IMR-90 (cell line): ENCODE measurements at regions not wholly inside any gene's neighbourhood (a gene's known extent, or its start where the extent isn't known, plus 50 kb on each side); places are given as distances from the start of the nearest gene placed in this dataset.

ENCODE experiments used
- ATAC-seq: fragments of 200-7000 bp; cut with Tn5 transposase; 2 replicates; pipeline ENCODE4 v1.9.1; 2020; ENCODE audit warnings: low read depth, mild to moderate bottlenecking, moderate library complexity
- BruUV-seq: library from RNA; stranded (reverse); fragments of 400-500 nt; replicated peaks from 2 replicates; lab custom pipeline; 2021; lab: Mats Ljungman, UMichigan
- CTCF ChIA-PET: fragments of 300-600 bp; formaldehyde crosslinking; extraction: SDS; loops from one replicate; lab custom pipeline; 2021; ENCODE audit warnings: antibody characterized with exemption; lab: Yijun Ruan, JAX
- POLR2A ChIA-PET: fragments of 300-600 bp; sonication (Branson Sonifier 250); formaldehyde crosslinking; loops from one replicate; lab custom pipeline; 2022; ENCODE audit warnings: antibody characterized with exemption; ENCODE audit not compliant: unreplicated experiment; lab: Charles Lee
- DNase-seq: peaks from one replicate; pipeline ENCODE4 v3.0.0; 2013
- H2AFZ ChIP-seq: replicated peaks from 2 replicates; pipeline ENCODE3; 2013; ENCODE audit warnings: low read length, mild to moderate bottlenecking; ENCODE audit not compliant: poor library complexity
- H2AK5ac ChIP-seq: 2 replicates; pipeline ENCODE4 v1.6.1; 2013; ENCODE audit warnings: low read depth, low read length, inconsistent platforms
- H2AK9ac ChIP-seq: replicated peaks from 2 replicates; pipeline ENCODE3; 2013; ENCODE audit warnings: mild to moderate bottlenecking, low read depth, low read length, moderate library complexity; ENCODE audit not compliant: poor library complexity
- H2BK120ac ChIP-seq: 2 replicates; pipeline ENCODE4 v1.6.1; 2013; ENCODE audit warnings: low read depth, low read length, inconsistent platforms
- H2BK15ac ChIP-seq: 3 replicates; pipeline ENCODE4 v1.6.1; 2013; ENCODE audit warnings: low read depth, low read length, inconsistent platforms
- H2BK20ac ChIP-seq: 2 replicates; pipeline ENCODE4 v1.6.1; 2013; ENCODE audit warnings: low read depth, mild to moderate bottlenecking, inconsistent platforms, low read length, moderate library complexity
- H2BK5ac ChIP-seq: 2 replicates; pipeline ENCODE4 v1.6.1; 2013; ENCODE audit warnings: mild to moderate bottlenecking, low read depth, low read length, inconsistent platforms; ENCODE audit not compliant: poor library complexity, severe bottlenecking
- H3K14ac ChIP-seq: replicated peaks from 2 replicates; pipeline ENCODE4 v1.6.1; 2013; ENCODE audit warnings: low read depth, low read length, inconsistent platforms
- H3K18ac ChIP-seq: 2 replicates; pipeline ENCODE4 v1.6.1; 2013; ENCODE audit warnings: low read depth, low read length, control low read depth
- H3K23ac ChIP-seq: 2 replicates; pipeline ENCODE4 v1.6.1; 2013; ENCODE audit warnings: low read depth, low read length, inconsistent platforms
- H3K27ac ChIP-seq: 2 replicates; pipeline ENCODE4 v1.5.1; 2013; ENCODE audit warnings: mild to moderate bottlenecking, control low read depth, low read length; ENCODE audit not compliant: insufficient read depth
- H3K27me3 ChIP-seq: 2 replicates; pipeline ENCODE4 v1.6.1; 2013; ENCODE audit warnings: low read length; ENCODE audit not compliant: control insufficient read depth, insufficient read depth
- H3K36me3 ChIP-seq: 2 replicates; pipeline ENCODE4 v1.6.1; 2013; ENCODE audit warnings: low read length, mixed read lengths; ENCODE audit not compliant: control insufficient read depth, insufficient read depth
- H3K4ac ChIP-seq: 2 replicates; pipeline ENCODE4 v1.6.1; 2013; ENCODE audit warnings: low read depth, low read length, inconsistent platforms
- H3K4me1 ChIP-seq: 2 replicates; pipeline ENCODE4 v1.6.1; 2013; ENCODE audit warnings: low read length, mixed read lengths; ENCODE audit not compliant: control insufficient read depth, insufficient read depth
- H3K4me2 ChIP-seq: 2 replicates; pipeline ENCODE4 v1.6.1; 2013; ENCODE audit warnings: low read depth, mild to moderate bottlenecking, control low read depth, low read length, moderate library complexity
- H3K4me3 ChIP-seq: 2 replicates; pipeline ENCODE4 v1.5.1; 2013; ENCODE audit warnings: low read depth, mild to moderate bottlenecking, control low read depth, low read length, moderate library complexity; ENCODE audit not compliant: insufficient read depth
- H3K56ac ChIP-seq: 2 replicates; pipeline ENCODE4 v1.6.1; 2013; ENCODE audit warnings: low read length, inconsistent platforms; ENCODE audit not compliant: insufficient read depth; ENCODE audit errors: extremely low read depth
- H3K79me1 ChIP-seq, 2 experiments: 2 replicates each; pipeline ENCODE4 v1.6.1; 2013; ENCODE audit warnings: low read length in 2 of 2, inconsistent platforms in 1 of 2, low read depth in 1 of 2
- H3K9ac ChIP-seq: 2 replicates; pipeline ENCODE4 v1.6.1; 2013; ENCODE audit warnings: low read depth, low read length, control low read depth
- H3K9me1 ChIP-seq: 2 replicates; pipeline ENCODE4 v1.6.1; 2013; ENCODE audit warnings: low read length, inconsistent platforms; ENCODE audit not compliant: insufficient read depth
- H3K9me3 ChIP-seq: 2 replicates; pipeline ENCODE4 v1.6.1; 2013; ENCODE audit warnings: low read length; ENCODE audit not compliant: control insufficient read depth, insufficient read depth
- H4K20me1 ChIP-seq: 2 replicates; pipeline ENCODE4 v1.6.1; 2013; ENCODE audit warnings: low read length, inconsistent platforms; ENCODE audit not compliant: insufficient read depth
- H4K5ac ChIP-seq: 2 replicates; pipeline ENCODE4 v1.6.1; 2013; ENCODE audit warnings: mild to moderate bottlenecking, low read depth, low read length, control low read depth
- H4K8ac ChIP-seq, 2 experiments: 2 replicates each; pipeline ENCODE4 v1.6.1; 2013; ENCODE audit warnings: low read depth in 2 of 2, low read length in 2 of 2, control low read depth in 1 of 2, inconsistent platforms in 1 of 2
- H4K91ac ChIP-seq: 2 replicates; pipeline ENCODE4 v1.6.1; 2013; ENCODE audit warnings: low read depth, low read length, inconsistent platforms; ENCODE audit not compliant: insufficient read depth
- BHLHE40 ChIP-seq: fragments of 150-350 bp; IDR thresholded peaks from 2 replicates; pipeline ENCODE4 v1.6.1; 2016; ENCODE audit warnings: mild to moderate bottlenecking, low read depth, low read length
- CEBPB ChIP-seq: IDR thresholded peaks from 2 replicates; pipeline ENCODE4 v1.6.1; 2012; ENCODE audit warnings: low read depth, low read length, improper control_type of control experiment
- MAZ ChIP-seq: IDR thresholded peaks from 2 replicates; pipeline ENCODE4 v1.6.1; 2012; ENCODE audit warnings: low read depth, mild to moderate bottlenecking, low read length, improper control_type of control experiment, moderate library complexity, borderline replicate concordance
- MXI1 ChIP-seq: IDR thresholded peaks from 2 replicates; pipeline ENCODE4 v1.6.1; 2012; ENCODE audit warnings: low read depth, mild to moderate bottlenecking, low read length, moderate library complexity, borderline replicate concordance
- NFE2L2 ChIP-seq: fragments of 150-350 bp; IDR thresholded peaks from 2 replicates; pipeline ENCODE4 v1.6.1; 2016; ENCODE audit warnings: low read depth, mild to moderate bottlenecking, low read length
- POLR2A ChIP-seq: IDR thresholded peaks from 2 replicates; pipeline ENCODE4 v1.6.1; 2012; ENCODE audit warnings: mild to moderate bottlenecking, low read depth, low read length
- RAD21 ChIP-seq: IDR thresholded peaks from 2 replicates; pipeline ENCODE4 v1.6.1; 2012; ENCODE audit warnings: low read length, improper control_type of control experiment
- RFX5 ChIP-seq: IDR thresholded peaks from 2 replicates; pipeline ENCODE4 v1.8.0; 2012; ENCODE audit warnings: low read depth, mild to moderate bottlenecking, low read length, moderate library complexity
- SMC3 ChIP-seq: fragments of 150-350 bp; IDR thresholded peaks from 2 replicates; pipeline ENCODE4 v1.6.1; 2016; ENCODE audit warnings: low read depth, mild to moderate bottlenecking, antibody characterized with exemption, low read length, moderate library complexity
- WGBS, 2 experiments: methylation state at CpG; one replicate each; pipeline versions ENCODE4 v1.1.5 to v1.1.7; 2013; ENCODE audit warnings: missing lambda C conversion rate in 2 of 2; ENCODE audit not compliant: insufficient read length in 1 of 2; ENCODE audit errors: extremely low coverage in 2 of 2; 5-methylcytosine and 5-hydroxymethylcytosine counted together
- dilution Hi-C: fragments of 300-500 bp; cut with HindIII; formaldehyde crosslinking; loops from one replicate; pipeline ENCODE4 v1.14.3; 2018; ENCODE audit warnings: low sequenced_read_pairs; ENCODE audit not compliant: unreplicated experiment
- in situ Hi-C: fragments of 300-500 bp; cut with MboI; formaldehyde crosslinking; loops from 3 replicates; pipeline ENCODE4 v1.14.3; 2019; ENCODE audit warnings: low sequenced_read_pairs, inconsistent platforms, mixed read lengths
- intact Hi-C: fragments of 100-400 bp; cut with micrococcal nuclease; formaldehyde crosslinking; loops from 2 replicates; pipeline ENCODE4 v1.10.0; 2022
- TF ChIP-seq, protein P1 (sequence below): fragments of 150-350 bp; IDR thresholded peaks from 2 replicates; pipeline ENCODE4 v1.6.1; 2017; ENCODE audit warnings: mild to moderate bottlenecking, antibody characterized with exemption, low read length, low read depth

DNA sequence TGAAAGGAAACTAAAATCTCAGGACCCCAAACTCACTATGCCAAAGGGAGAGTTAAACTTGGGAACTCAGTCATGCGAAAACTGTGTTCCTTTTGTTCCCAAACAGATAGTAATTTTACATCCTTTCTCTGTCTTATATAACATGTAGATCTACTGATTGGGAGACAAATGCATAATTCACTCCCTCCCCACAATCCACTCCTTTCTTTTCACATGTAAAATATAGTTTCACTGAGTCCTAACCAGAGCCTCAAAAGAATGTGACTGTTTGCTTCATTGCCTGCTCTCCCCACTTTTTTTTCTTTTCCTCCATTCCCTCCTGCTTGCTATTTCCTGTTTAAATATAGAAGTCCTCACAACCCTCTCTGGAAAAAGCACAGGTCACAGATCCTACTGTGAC is 699.3 kb upstream of the ADGRL3 start:
- H2BK5ac ChIP-seq, result no peak overlapping the region
- no peak overlapping the region for H3K23ac ChIP-seq
- H3K56ac ChIP-seq, result no peak overlapping the region
- POLR2A ChIA-PET, result no interaction called here
- H4K5ac ChIP-seq, result no peak overlapping the region
- no peaks in the 10 kb centered on the region for H3K27me3 ChIP-seq
- no peak overlapping the region for H3K9ac ChIP-seq
- H3K4ac ChIP-seq, result no peak overlapping the region
- no peak overlapping the region for H2AK9ac ChIP-seq
- peaks cover 1% of the 10 kb centered on the region; the same call in 1 of the 2 replicates for H3K4me1 ChIP-seq
- intact Hi-C loops, result no loop called here
- no peak overlapping the region for H2AFZ ChIP-seq
- no CpG with 5 or more reads among the region's 1 CpG for WGBS, 2 experiments
- no peak overlapping the region for H3K4me3 ChIP-seq
- H3K9me1 ChIP-seq, result no peaks in the 10 kb centered on the region
- H2AK5ac ChIP-seq, result no peak overlapping the region
- no peaks in the 10 kb centered on the region for H3K36me3 ChIP-seq
- H4K8ac ChIP-seq, result no peak overlapping the region
- H4K91ac ChIP-seq, result no peak overlapping the region
- no peak overlapping the region for H3K27ac ChIP-seq
- H3K14ac ChIP-seq, result no peak overlapping the region
- no peak for ATAC-seq
- no peak overlapping the region; the same call in 1 of the 2 replicates for H3K18ac ChIP-seq
- H3K9me3 ChIP-seq, result no peaks in the 10 kb centered on the region
- no TSS peak for BruUV-seq
- H3K79me1 ChIP-seq, result no peaks in the 10 kb centered on the region
- dilution Hi-C loops, result no loop called here
- DNase-seq, result no peak
- no peak overlapping the region for H2BK20ac ChIP-seq
- in situ Hi-C loops, result no loop called here
- H3K4me2 ChIP-seq, result no peak overlapping the region
- no peak for TF ChIP-seq MAZ
- TF ChIP-seq, protein P1, sequence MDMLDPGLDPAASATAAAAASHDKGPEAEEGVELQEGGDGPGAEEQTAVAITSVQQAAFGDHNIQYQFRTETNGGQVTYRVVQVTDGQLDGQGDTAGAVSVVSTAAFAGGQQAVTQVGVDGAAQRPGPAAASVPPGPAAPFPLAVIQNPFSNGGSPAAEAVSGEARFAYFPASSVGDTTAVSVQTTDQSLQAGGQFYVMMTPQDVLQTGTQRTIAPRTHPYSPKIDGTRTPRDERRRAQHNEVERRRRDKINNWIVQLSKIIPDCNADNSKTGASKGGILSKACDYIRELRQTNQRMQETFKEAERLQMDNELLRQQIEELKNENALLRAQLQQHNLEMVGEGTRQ, result no peak
- no peak for TF ChIP-seq RAD21
- no peak for TF ChIP-seq CEBPB
- TF ChIP-seq SMC3, result no peak
- no peak for TF ChIP-seq NFE2L2
- no peak for TF ChIP-seq POLR2A
- no peak for TF ChIP-seq RFX5
- TF ChIP-seq BHLHE40, result no peak
- no peak for TF ChIP-seq MXI1
- H4K20me1 ChIP-seq, result no peaks in the 10 kb centered on the region
- no peak overlapping the region for H2BK120ac ChIP-seq
- H2BK15ac ChIP-seq, result no peak overlapping the region
- CTCF ChIA-PET, result no interaction called here
